NT2/D1 (cell line): ENCODE measurements at regions not wholly inside any gene's neighbourhood (a gene's known extent, or its start where the extent isn't known, plus 50 kb on each side); places are given as distances from the start of the nearest gene placed in this dataset.

Experiments used
- SUZ12 ChIP-seq: IDR thresholded peaks from 2 replicates; pipeline ENCODE4 v1.6.1; 2011; ENCODE audit not compliant: insufficient read length, insufficient read depth; ENCODE audit errors: extremely low read depth
- YY1 ChIP-seq: IDR thresholded peaks from 2 replicates; pipeline ENCODE4 v1.6.1; 2011; ENCODE audit not compliant: insufficient read length, insufficient read depth
- ZNF274 ChIP-seq: IDR thresholded peaks from 2 replicates; pipeline ENCODE4 v1.6.1; 2011; ENCODE audit warnings: mild to moderate bottlenecking, low read depth, low read length

GRCh38 chr2:60652832-60653340, 99.4 kb upstream of the BCL11A start:
- TF ChIP-seq ZNF274 (no peak), YY1 (no peak), SUZ12 (no peak)
